CD4-positive, alpha-beta T cell treated with Interferon gamma for 1 hour (primary cell): ENCODE measurements at regions not wholly inside any gene's neighbourhood (a gene's known extent, or its start where the extent isn't known, plus 50 kb on each side); places are given as distances from the start of the nearest gene placed in this dataset.

Experiments
- DNase-seq: peaks from one replicate; pipeline ENCODE4 v3.0.0-alpha.2; 2020

DNA sequence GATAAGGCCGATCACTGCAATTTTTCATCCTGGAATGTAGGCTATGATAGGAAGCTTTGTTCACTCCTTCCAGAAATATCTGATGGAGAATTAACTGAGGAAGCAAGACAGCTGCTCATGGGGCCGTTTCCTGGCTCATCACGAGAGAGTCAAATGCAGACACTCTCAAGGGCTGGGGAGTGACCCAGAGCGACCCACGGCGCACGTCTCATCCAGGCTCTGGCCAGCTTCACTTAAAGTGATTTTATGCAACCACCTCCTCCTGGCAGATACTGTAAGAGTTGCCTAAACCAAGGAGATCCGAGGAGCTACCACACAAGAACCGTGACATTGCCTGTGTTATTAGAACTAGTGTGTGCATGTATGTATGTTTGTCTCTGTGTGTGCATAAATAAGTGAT is 530.8 kb downstream of the TCERG1L start:
- no peak for DNase-seq

- no peak for DNase-seq
Measured at GRCh38 chr10:130781206-130781605, 530.3 kb downstream of the TCERG1L start.

- no peak for DNase-seq
Measured at GRCh38 chr10:130781623-130782022, 529.9 kb downstream of the TCERG1L start.

DNA sequence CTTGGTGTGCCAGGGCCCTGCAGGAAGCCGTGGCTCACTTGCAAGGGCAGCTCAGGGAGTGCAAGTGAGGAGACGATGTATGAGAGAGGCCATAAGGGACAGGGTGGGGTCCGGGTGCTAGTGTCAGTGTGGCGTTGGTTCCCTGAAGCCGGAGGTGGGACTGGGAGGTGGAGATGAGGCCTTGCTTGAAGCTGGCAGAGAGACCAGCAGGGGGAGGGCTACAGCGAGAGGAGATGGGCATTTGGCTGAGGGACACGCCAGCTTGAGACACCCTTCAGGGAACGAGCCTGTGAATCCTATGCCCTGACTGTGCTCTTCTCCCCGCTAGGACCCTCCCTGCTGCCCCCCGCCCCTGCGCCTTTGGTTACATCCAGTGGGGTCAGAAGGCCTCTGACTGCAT is 529.1 kb downstream of the TCERG1L start:
- no peak for DNase-seq

GRCh38 chr10:130784326-130784725 is 527.2 kb downstream of the TCERG1L start:
- DNase-seq = no peak

DNA sequence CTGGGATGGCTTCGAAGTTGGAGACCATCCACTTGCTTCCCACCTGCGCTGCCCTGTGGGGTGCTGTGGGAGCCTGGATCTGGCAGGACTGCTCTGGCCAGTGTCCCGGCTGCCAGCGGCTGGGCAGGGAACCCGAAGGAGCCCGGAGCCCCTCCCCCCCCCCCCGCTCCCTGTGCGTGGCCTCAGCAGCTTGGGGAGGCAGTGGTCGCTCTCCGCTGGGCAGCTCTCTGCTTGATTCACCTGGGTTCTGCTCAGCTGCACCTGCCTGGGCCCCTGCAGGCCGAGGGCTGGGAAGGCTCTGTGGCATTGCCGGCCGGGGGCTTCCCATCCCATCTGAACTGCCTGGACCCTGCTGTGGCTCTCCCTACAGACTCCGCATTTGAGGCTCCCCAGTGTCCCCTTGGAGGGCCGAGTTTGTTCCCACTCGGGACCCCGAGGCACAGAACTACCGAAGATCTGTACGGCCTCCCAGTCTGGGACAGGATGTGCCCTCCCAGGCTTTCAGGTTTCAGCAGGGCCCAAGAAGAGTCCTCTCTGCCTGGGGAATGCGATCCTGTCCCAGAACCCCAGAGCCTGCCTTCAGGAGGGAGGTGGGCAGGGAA is 525.1 kb downstream of the TCERG1L start:
- no peak for DNase-seq

GRCh38 chr10:130787243-130787642 is 524.3 kb downstream of the TCERG1L start:
- DNase-seq = no peak

GRCh38 chr10:130787821-130788220 is 523.7 kb downstream of the TCERG1L start:
- DNase-seq = no peak

- DNase-seq = no peak
Measured at GRCh38 chr10:130790339-130790738, 521.2 kb downstream of the TCERG1L start.

- no peak for DNase-seq
Measured at GRCh38 chr10:130792096-130792845, 519.2 kb downstream of the TCERG1L start.

GRCh38 chr10:130795819-130796218 is 515.7 kb downstream of the TCERG1L start:
- no peak for DNase-seq

DNA sequence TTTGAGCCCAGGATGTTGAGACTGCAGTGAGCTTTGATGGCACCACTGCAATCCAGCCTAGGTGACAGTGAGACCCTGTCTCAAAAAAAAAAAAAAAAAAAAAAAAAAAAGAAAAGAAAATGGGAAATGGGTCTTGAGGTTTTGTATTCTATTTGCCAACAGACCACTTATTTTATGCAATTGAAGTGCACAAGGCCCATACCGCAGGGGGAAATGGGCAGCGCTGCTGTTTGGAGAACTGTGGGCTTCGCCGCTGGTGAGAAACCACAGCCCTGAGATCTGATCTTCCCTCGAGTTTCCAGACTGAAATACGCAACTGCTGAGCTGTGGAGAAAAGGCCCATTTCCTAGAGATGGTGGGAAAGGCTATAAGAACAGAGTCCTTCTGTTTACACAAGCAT is 512.0 kb downstream of the TCERG1L start:
- DNase-seq = no peak

- DNase-seq = no peak
Measured at GRCh38 chr10:130800281-130800680, 511.2 kb downstream of the TCERG1L start.

- no peak for DNase-seq
Measured at GRCh38 chr10:130801276-130801675, 510.2 kb downstream of the TCERG1L start.

GRCh38 chr10:130801784-130802183 is 509.7 kb downstream of the TCERG1L start:
- no peak for DNase-seq

DNA sequence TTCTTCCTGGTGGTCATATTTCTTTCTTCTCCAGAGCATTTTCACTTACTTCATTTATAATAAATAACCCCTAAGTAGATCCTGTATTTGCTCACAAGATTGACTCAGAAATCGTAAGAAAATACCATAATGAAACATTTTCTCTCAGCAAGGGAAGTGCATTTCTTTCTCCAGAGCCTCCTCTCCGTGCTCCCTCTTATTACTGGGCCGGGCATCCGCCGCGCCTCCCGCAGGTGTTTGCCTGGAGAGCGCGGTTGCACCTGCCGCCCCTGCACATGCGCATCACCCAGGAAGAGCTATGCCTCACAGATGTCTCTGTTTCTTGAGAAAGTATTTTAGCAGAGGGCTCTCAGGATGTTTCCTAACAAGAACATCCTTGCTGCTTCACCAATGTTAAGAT is 509.2 kb downstream of the TCERG1L start:
- no peak for DNase-seq

GRCh38 chr10:130804281-130804680 is 507.2 kb downstream of the TCERG1L start:
- DNase-seq = no peak

DNA sequence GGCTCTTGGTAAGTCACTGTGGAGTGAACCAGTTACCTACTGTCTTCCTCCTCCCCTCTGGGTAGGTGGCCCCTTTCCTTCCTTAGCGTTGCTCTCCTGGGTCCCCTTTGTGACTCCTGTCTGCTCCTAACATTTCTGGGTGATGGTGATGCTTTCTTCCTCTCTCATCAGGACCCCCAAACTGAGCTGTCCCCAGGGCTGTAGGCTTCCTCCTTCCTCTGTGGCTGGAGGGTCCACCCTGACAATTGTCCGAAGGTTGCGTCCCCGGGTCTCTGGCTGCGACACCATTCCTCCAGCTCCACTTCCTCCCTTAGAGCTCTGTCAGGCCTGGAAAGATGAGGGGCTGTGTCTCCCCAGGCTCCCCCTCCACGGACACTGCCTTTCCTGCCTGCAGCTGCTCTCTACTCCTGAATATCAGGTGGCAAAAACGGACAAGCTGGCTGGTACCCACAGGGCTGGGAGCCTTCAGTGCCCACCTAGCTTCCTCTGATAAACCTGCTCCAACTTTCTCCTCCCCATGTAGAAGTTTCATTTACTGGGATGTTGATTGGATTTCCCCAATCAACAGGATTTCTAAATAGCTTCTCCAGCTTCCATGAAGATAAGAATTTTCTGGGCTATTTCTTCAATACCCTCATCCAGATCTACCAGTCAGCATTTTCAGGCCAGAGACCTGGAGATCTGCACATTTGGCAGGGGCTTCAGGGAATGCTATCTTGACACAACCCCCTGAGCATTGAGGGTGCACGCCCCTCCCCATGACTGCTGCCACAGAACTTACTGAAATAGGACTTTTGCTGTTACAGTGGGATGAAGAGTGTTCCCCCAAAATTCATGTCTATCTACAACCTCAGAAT is 506.5 kb downstream of the TCERG1L start:
- no peak for DNase-seq

- DNase-seq = no peak
Measured at GRCh38 chr10:130805635-130806030, 505.9 kb downstream of the TCERG1L start.

GRCh38 chr10:130806426-130806825 is 505.1 kb downstream of the TCERG1L start:
- no peak for DNase-seq

- DNase-seq = no peak
Measured at GRCh38 chr10:130807096-130807495, 504.4 kb downstream of the TCERG1L start.

GRCh38 chr10:130807721-130808120 is 503.8 kb downstream of the TCERG1L start:
- DNase-seq = no peak

GRCh38 chr10:130808243-130808642 is 503.3 kb downstream of the TCERG1L start:
- DNase-seq = no peak

GRCh38 chr10:130808686-130809085 is 502.8 kb downstream of the TCERG1L start:
- no peak for DNase-seq
